ENCODE measurements at regions not wholly inside any gene's neighbourhood (a gene's known extent, or its start where the extent isn't known, plus 50 kb on each side); places are given as distances from the start of the nearest gene placed in this dataset.

DNA sequence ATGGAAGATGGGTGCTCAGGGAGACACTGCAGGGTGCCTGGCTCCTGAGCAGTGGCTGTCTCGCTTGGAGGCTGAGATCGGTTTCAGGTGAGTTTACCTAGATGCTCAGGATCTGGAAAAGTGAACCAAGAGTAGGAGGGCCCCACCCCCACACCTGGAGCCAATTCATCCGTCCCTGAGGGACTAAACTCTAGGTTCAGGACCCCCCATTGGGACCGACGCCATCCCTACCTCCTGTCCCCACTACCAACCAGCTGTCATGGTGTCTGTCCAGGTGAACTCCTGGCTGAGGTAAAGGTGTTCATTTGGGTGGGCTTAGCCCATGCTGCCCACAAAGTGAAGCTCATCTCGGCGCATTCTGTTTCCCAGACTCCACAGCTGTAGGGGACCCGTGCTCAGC is 174.6 kb upstream of the PLPP4 start (continued):
- TF ChIP-seq, protein P1, sequence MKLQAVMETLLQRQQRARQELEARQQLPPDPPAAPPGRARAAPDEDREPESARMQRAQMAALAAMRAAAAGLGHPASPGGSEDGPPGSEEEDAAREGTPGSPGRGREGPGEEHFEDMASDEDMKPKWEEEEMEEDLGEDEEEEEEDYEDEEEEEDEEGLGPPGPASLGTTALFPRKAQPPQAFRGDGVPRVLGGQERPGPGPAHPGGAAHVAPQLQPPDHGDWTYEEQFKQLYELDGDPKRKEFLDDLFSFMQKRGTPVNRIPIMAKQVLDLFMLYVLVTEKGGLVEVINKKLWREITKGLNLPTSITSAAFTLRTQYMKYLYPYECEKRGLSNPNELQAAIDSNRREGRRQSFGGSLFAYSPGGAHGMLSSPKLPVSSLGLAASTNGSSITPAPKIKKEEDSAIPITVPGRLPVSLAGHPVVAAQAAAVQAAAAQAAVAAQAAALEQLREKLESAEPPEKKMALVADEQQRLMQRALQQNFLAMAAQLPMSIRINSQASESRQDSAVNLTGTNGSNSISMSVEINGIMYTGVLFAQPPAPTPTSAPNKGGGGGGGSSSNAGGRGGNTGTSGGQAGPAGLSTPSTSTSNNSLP (IDR thresholded peaks at IDR 0.05; ENCODE audit: borderline replicate concordance, low read depth, low read length), result no peak
- TF ChIP-seq SMARCC2 (IDR thresholded peaks at IDR 0.05; ENCODE audit: low read depth) (no peak), KLF16 (IDR thresholded peaks at IDR 0.05) (no peak), NRF1 (conservative IDR thresholded peaks at IDR 0.05 in 1 of 2, IDR thresholded peaks at IDR 0.05 in 1 of 2) (no peak), POLR2G (IDR thresholded peaks at IDR 0.05; ENCODE audit: low read depth, low read length) (no peak), KLF6 (CRISPR knock-in tag; IDR thresholded peaks at IDR 0.05; ENCODE audit: borderline replicate concordance) (no peak)

DNA sequence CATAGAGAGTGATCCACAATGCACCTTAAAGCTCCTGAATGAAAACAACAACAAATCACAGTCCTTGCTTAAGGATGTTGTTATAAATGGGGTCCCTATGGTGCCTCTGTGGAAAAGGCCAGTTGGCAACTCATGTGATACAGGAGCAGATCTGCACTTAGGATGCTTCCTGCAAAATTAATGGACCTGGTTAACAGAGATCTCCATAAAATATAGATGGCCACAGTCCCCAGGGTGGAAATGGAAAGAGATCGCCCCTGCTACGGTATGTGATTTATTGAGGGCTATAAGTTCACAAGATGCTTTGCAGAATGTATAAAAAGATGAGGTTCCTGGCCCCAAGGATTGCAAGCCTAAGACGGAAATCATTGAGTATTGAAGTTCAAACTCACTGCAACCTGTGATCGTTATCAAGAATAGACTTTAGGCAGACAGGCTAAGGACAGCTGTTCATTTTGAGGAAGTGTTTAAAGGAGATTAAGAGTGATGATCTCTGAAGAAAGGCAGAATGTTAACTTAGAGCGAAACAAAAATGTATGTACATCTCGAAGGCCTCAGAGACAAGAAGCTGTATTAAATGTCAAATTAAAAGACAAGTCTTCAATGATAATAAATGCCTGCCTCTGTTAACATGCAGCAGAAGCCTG is 174.1 kb upstream of the PLPP4 start:
- Histone ChIP-seq H3K9ac (ENCODE audit: insufficient read depth in 1 of 2, low read depth in 2 of 2, low read length in 2 of 2) (no peak overlapping the region), H4K20me1 (replicated peaks; ENCODE audit: control insufficient read depth, insufficient read depth, low read length) (no peaks in the 10 kb centered on the region), H3K36me3 (ENCODE audit: control insufficient read depth, insufficient read depth, low read length) (no peaks in the 10 kb centered on the region), H3K4me1 (replicated peaks in 1 of 2; ENCODE audit: control insufficient read depth in 2 of 2, insufficient read depth in 2 of 2, low read length in 2 of 2) (no peaks in the 10 kb centered on the region), H3K27ac (ENCODE audit: extremely low read depth, low read depth, low read length) (no peak overlapping the region), H3K4me3 (no peak overlapping the region), H2AFZ (ENCODE audit: low read depth, low read length) (no peak overlapping the region), H3K4me2 (ENCODE audit: insufficient read depth, low read length) (no peak overlapping the region), H3K27me3 (ENCODE audit: control insufficient read depth in 2 of 2, insufficient read depth in 2 of 2, low read length in 2 of 2) (no peaks in the 10 kb centered on the region), H3K79me2 (ENCODE audit: control insufficient read depth, insufficient read depth, low read length) (no peaks in the 10 kb centered on the region), H3K9me1 (ENCODE audit: control insufficient read depth, insufficient read depth, low read length) (no peaks in the 10 kb centered on the region), H3K9me3 (replicated peaks; ENCODE audit: control insufficient read depth, insufficient read depth, low read depth, low read length) (no peaks in the 10 kb centered on the region)
- BruUV-seq (replicated peaks), result no TSS peak
- no peak for ATAC-seq
- in situ Hi-C loops (cut with MboI) (no loop called here), intact Hi-C loops (cut with micrococcal nuclease) (no loop called here)
- 0% methylated on average over 6 of the region's 6 CpGs for WGBS (ENCODE audit: insufficient coverage, low coverage, missing lambda C conversion rate)
- POLR2A ChIA-PET, result no interaction called here
- TF ChIP-seq HSF4 (CRISPR knock-in tag; IDR thresholded peaks at IDR 0.05; ENCODE audit: borderline replicate concordance), result no peak
- peak; percentile 44; the same call in 1 of the 2 replicates for TF ChIP-seq SPI1 (IDR thresholded peaks at IDR 0.05; ENCODE audit: borderline replicate concordance, low read depth, low read length)
- TF ChIP-seq, protein P2, sequence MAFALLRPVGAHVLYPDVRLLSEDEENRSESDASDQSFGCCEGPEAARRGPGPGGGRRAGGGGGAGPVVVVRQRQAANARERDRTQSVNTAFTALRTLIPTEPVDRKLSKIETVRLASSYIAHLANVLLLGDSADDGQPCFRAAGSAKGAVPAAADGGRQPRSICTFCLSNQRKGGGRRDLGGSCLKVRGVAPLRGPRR (CRISPR knock-in tag; IDR thresholded peaks at IDR 0.05), result no peak
- CTCF ChIA-PET (ENCODE audit: low intra/inter-chr PET ratio), result no interaction called here
- FAIRE-seq, result no peak
- no peak for DNase-seq (ENCODE audit: extremely low read depth in 1 of 4, low spot score in 3 of 4)
